Trophoblast cell (in vitro differentiated cells and primary cell): ENCODE measurements at regions not wholly inside any gene's neighbourhood (a gene's known extent, or its start where the extent isn't known, plus 50 kb on each side); places are given as distances from the start of the nearest gene placed in this dataset.

Experiments
- DNase-seq, 2 donors: peaks; one replicate each; pipeline ENCODE4 v3.0.0-alpha.2; 2016
- H2AFZ ChIP-seq: 2 replicates; pipeline ENCODE4 v1.6.1; 2013; ENCODE audit warnings: low read length, moderate library complexity, mild to moderate bottlenecking; ENCODE audit not compliant: insufficient read depth, poor library complexity
- H2AK5ac ChIP-seq: 2 replicates; pipeline ENCODE4 v1.6.1; 2013; ENCODE audit warnings: mild to moderate bottlenecking, low read length
- H2BK120ac ChIP-seq: 2 replicates; pipeline ENCODE4 v1.6.1; 2013; ENCODE audit warnings: low read length, mild to moderate bottlenecking, moderate library complexity; ENCODE audit not compliant: insufficient read depth, poor library complexity
- H2BK12ac ChIP-seq: 2 replicates; pipeline ENCODE4 v1.6.1; 2013; ENCODE audit warnings: mild to moderate bottlenecking, low read length, moderate library complexity
- H2BK5ac ChIP-seq: 2 replicates; pipeline ENCODE4 v1.6.1; 2013; ENCODE audit warnings: low read length, low read depth, moderate library complexity, mild to moderate bottlenecking; ENCODE audit not compliant: poor library complexity
- H3K14ac ChIP-seq: 2 replicates; pipeline ENCODE4 v1.6.1; 2013; ENCODE audit warnings: mild to moderate bottlenecking, low read length
- H3K18ac ChIP-seq: 2 replicates; pipeline ENCODE4 v1.6.1; 2013; ENCODE audit warnings: mild to moderate bottlenecking, low read length
- H3K23ac ChIP-seq: 2 replicates; pipeline ENCODE4 v1.6.1; 2013; ENCODE audit warnings: low read length
- H3K27ac ChIP-seq: 2 replicates; pipeline ENCODE4 v1.5.1; 2013; ENCODE audit warnings: low read depth, mild to moderate bottlenecking, inconsistent platforms, low read length, moderate library complexity
- H3K27me3 ChIP-seq: 2 replicates; pipeline ENCODE4 v1.6.1; 2013; ENCODE audit warnings: inconsistent platforms, mild to moderate bottlenecking, low read length, moderate library complexity; ENCODE audit not compliant: insufficient read depth
- H3K36me3 ChIP-seq, 2 experiments: 1 replicate in 1 of 2; 2 replicates in 1 of 2; pipeline ENCODE4 v1.6.1; 2013; ENCODE audit warnings: low read length in 2 of 2, mild to moderate bottlenecking in 2 of 2, moderate library complexity in 1 of 2; ENCODE audit not compliant: insufficient read depth in 2 of 2, control insufficient read depth in 1 of 2
- H3K4ac ChIP-seq: 2 replicates; pipeline ENCODE4 v1.6.1; 2013; ENCODE audit warnings: low read depth, mild to moderate bottlenecking, low read length, moderate library complexity
- H3K4me1 ChIP-seq, 2 experiments: 1 replicate in 1 of 2; 2 replicates in 1 of 2; pipeline ENCODE4 v1.6.1; 2013; ENCODE audit warnings: low read length in 2 of 2, mild to moderate bottlenecking in 2 of 2, moderate library complexity in 1 of 2; ENCODE audit not compliant: insufficient read depth in 2 of 2, control insufficient read depth in 1 of 2
- H3K4me2 ChIP-seq: 2 replicates; pipeline ENCODE4 v1.6.1; 2013; ENCODE audit warnings: inconsistent platforms, mild to moderate bottlenecking, low read length, moderate library complexity
- H3K4me3 ChIP-seq: 2 replicates; pipeline ENCODE4 v1.5.1; 2013; ENCODE audit warnings: mild to moderate bottlenecking, low read depth, low read length, inconsistent platforms
- H3K79me1 ChIP-seq: one replicate; pipeline ENCODE4 v1.6.1; 2013; ENCODE audit warnings: low read length
- H3K79me2 ChIP-seq: 2 replicates; pipeline ENCODE4 v1.6.1; 2013; ENCODE audit warnings: low read length, mild to moderate bottlenecking; ENCODE audit not compliant: control insufficient read depth, insufficient read depth, poor library complexity
- H3K9ac ChIP-seq: 2 replicates; pipeline ENCODE4 v1.6.1; 2013; ENCODE audit warnings: mild to moderate bottlenecking, low read length
- H3K9me3 ChIP-seq: 2 replicates; pipeline ENCODE4 v1.6.1; 2013; ENCODE audit warnings: low read depth, mild to moderate bottlenecking, control low read depth, inconsistent platforms, low read length; ENCODE audit not compliant: insufficient read depth
- H4K12ac ChIP-seq: 2 replicates; pipeline ENCODE4 v1.6.1; 2013; ENCODE audit warnings: low read depth, mild to moderate bottlenecking, low read length, moderate library complexity
- H4K8ac ChIP-seq: 2 replicates; pipeline ENCODE4 v1.6.1; 2013; ENCODE audit warnings: low read depth, mild to moderate bottlenecking, low read length, moderate library complexity
- H4K91ac ChIP-seq: one replicate; pipeline ENCODE4 v1.6.1; 2013; ENCODE audit warnings: low read depth, mild to moderate bottlenecking, low read length, moderate library complexity
- WGBS: extraction: QIAGEN DNeasy Blood & Tissue Kit; methylation state at CpG from one replicate; pipeline ENCODE4 v1.1.7; 2013; ENCODE audit warnings: missing lambda C conversion rate; ENCODE audit not compliant: insufficient read length, insufficient coverage; ENCODE audit errors: extremely low coverage; 5-methylcytosine and 5-hydroxymethylcytosine counted together

DNA sequence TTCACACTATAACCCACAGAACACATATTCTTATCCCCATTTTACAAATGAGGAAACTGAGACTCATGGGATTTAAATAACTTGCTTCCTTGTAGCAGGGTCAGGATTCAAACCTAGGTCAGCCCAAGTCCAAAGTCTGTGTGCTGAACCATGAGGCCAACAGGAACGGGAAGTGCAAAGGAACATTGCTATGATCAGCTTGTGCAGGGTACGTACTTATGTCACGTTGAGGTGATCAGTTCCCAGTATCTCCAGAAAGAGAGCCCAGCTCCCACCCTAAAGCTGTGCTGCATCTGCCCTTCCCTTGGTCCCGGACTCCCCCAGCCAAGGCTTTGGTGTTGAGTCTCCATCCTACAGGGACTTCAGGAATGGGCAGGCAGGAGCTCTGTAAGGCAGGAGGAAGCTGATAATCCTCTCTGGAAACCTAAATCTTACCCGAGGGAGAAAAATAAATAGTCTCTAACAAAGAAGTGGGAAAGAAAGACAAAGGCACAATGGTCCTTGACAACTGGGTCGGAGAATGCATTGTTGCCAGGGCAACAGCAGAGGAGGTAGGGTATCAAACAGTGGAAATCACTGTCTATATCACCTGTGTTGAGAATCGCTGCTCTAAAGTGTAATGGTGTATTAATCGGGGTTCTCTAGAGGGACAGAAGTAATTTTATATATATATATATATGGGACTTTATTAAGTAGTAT, 82.5 kb upstream of the FICD start:
- no peak overlapping the region for H2AK5ac ChIP-seq
- H2AFZ ChIP-seq = no peak overlapping the region
- H2BK120ac ChIP-seq = no peak overlapping the region
- no CpG with 5 or more reads among the region's 8 CpGs for WGBS
- H3K14ac ChIP-seq = no peak overlapping the region
- no peak overlapping the region for H3K4ac ChIP-seq
- H4K8ac ChIP-seq = no peak overlapping the region
- H4K91ac ChIP-seq = no peak overlapping the region
- H3K23ac ChIP-seq = no peak overlapping the region
- H3K27me3 ChIP-seq = no peaks in the 10 kb centered on the region
- H3K4me1 ChIP-seq = no peaks in the 10 kb centered on the region
- H3K9ac ChIP-seq = no peak overlapping the region
- H3K27ac ChIP-seq = no peak overlapping the region
- H3K18ac ChIP-seq = no peak overlapping the region
- no peaks in the 10 kb centered on the region for H3K79me2 ChIP-seq
- H2BK12ac ChIP-seq = no peak overlapping the region
- DNase-seq = no peak
- H3K4me3 ChIP-seq = no peak overlapping the region
- no peak overlapping the region for H3K4me2 ChIP-seq
- peaks cover 1% of the 10 kb centered on the region for H3K9me3 ChIP-seq
- H2BK5ac ChIP-seq = no peak overlapping the region
- no peak overlapping the region for H4K12ac ChIP-seq
- no peaks in the 10 kb centered on the region for H3K36me3 ChIP-seq
- H3K79me1 ChIP-seq = no peaks in the 10 kb centered on the region

DNA sequence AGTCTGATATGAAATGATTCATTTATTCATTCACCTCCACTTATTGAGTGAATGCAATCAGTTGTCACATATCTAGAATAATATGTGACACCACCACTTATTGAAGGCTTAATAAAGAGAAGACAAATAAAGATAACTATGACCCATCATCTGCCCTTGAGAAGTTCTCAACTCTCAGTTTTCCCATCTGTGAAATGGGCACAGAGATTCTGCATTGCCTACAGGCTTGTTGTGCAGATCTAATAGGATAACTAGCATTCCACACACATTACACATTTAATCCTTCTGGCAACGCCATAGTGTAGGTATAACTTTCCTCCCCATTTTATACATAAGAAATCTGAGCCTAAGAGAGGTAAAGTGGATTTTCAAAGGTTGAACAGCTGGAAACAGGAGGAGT, 84.2 kb upstream of the FICD start:
- Histone ChIP-seq H2AFZ (no peak overlapping the region), H3K18ac (no peak overlapping the region), H2BK12ac (no peak overlapping the region), H4K8ac (no peak overlapping the region), H2AK5ac (no peak overlapping the region), H3K36me3 (no peaks in the 10 kb centered on the region), H3K4me3 (no peak overlapping the region), H4K91ac (no peak overlapping the region), H3K9ac (no peak overlapping the region), H3K4ac (no peak overlapping the region), H3K23ac (no peak overlapping the region), H3K27ac (no peak overlapping the region), H3K27me3 (no peaks in the 10 kb centered on the region), H3K9me3 (peaks cover 1% of the 10 kb centered on the region), H4K12ac (no peak overlapping the region), H3K79me2 (no peaks in the 10 kb centered on the region), H3K4me2 (no peak overlapping the region), H3K4me1 (no peaks in the 10 kb centered on the region), H3K79me1 (no peaks in the 10 kb centered on the region), H2BK5ac (no peak overlapping the region), H2BK120ac (no peak overlapping the region), H3K14ac (no peak overlapping the region)
- WGBS = no CpG with 5 or more reads among the region's 1 CpG
- DNase-seq = peak in 1 of 2 donors; percentile 28

DNA sequence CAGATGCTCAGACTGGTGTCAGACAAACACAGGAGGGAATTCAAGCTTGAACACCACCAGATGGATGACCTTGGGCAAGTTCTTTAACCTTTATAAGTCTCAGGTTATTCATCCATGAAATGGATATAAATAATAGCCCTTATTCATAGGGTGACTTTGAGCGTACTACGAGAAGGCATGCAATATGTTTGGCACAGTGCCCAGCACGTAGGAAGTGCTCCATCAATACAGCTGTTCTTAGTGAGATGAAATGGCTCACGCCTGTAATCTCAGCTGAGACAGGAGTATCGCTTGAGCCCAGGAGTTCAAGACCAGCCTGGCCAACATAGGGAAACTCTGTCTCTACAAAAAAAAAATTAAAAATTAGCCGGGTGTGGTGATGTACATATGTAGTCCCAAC, 84.8 kb upstream of the FICD start:
- no peak overlapping the region for H2AK5ac ChIP-seq
- H4K91ac ChIP-seq = no peak overlapping the region
- H2BK5ac ChIP-seq = no peak overlapping the region
- no CpG with 5 or more reads among the region's 6 CpGs for WGBS
- H3K4me2 ChIP-seq = no peak overlapping the region
- H3K18ac ChIP-seq = no peak overlapping the region
- no peaks in the 10 kb centered on the region for H3K79me1 ChIP-seq
- peaks cover 1% of the 10 kb centered on the region for H3K9me3 ChIP-seq
- no peak overlapping the region for H2BK120ac ChIP-seq
- H3K4me3 ChIP-seq = no peak overlapping the region
- no peaks in the 10 kb centered on the region for H3K4me1 ChIP-seq
- no peak overlapping the region for H3K4ac ChIP-seq
- H3K79me2 ChIP-seq = no peaks in the 10 kb centered on the region
- H3K14ac ChIP-seq = no peak overlapping the region
- no peak overlapping the region for H3K9ac ChIP-seq
- no peak overlapping the region for H2BK12ac ChIP-seq
- no peak overlapping the region for H3K23ac ChIP-seq
- no peak for DNase-seq
- no peak overlapping the region for H4K12ac ChIP-seq
- no peak overlapping the region for H3K27ac ChIP-seq
- H3K27me3 ChIP-seq = no peaks in the 10 kb centered on the region
- no peak overlapping the region for H2AFZ ChIP-seq
- no peak overlapping the region for H4K8ac ChIP-seq
- no peaks in the 10 kb centered on the region for H3K36me3 ChIP-seq

DNA sequence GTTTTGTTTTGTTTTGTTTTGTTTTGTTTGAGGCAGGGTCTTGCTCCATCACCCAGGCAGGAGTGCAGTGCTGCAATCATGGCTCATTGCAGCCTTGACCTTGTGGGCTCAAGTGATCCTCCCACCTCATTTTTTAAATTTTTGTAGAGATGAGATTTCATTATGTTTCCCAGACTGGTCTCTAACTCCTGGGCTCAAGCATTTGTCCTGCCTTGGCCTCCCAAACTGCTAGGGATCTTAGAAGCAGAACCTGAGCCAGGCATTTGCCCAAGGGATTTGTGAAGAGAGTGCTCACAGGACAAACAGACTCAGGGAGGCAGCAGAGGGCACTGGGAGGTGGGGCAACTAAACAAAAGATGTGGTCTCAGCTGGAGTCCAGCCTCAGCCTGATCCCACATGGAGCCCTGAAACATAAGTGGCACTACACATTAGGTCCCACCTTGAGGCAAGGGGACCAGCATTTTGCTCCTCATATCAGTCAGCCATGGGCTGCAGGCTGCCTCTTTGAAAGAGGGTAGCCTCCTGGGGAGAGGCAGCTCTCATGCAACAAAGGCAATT, 86.2 kb upstream of the CMKLR1 start:
- H3K18ac ChIP-seq = no peak overlapping the region
- H3K9ac ChIP-seq = no peak overlapping the region
- H3K79me2 ChIP-seq = no peaks in the 10 kb centered on the region
- H3K14ac ChIP-seq = no peak overlapping the region
- H3K4me2 ChIP-seq = no peak overlapping the region
- H3K4ac ChIP-seq = no peak overlapping the region
- H2BK12ac ChIP-seq = no peak overlapping the region
- H3K36me3 ChIP-seq = no peaks in the 10 kb centered on the region
- H3K4me1 ChIP-seq = no peaks in the 10 kb centered on the region
- no peaks in the 10 kb centered on the region for H3K27me3 ChIP-seq
- no peak overlapping the region for H2BK120ac ChIP-seq
- no peaks in the 10 kb centered on the region for H3K79me1 ChIP-seq
- H3K27ac ChIP-seq = no peak overlapping the region
- no peak overlapping the region for H4K91ac ChIP-seq
- H4K8ac ChIP-seq = no peak overlapping the region
- no peak overlapping the region for H2AFZ ChIP-seq
- no peak overlapping the region for H3K23ac ChIP-seq
- no peak overlapping the region for H2BK5ac ChIP-seq
- H4K12ac ChIP-seq = no peak overlapping the region
- no peak overlapping the region for H2AK5ac ChIP-seq
- no peak overlapping the region for H3K4me3 ChIP-seq
- DNase-seq = peak; percentile 23 to 81
- H3K9me3 ChIP-seq = no peaks in the 10 kb centered on the region
